Fibroblast of lung (primary cell): ENCODE measurements at regions not wholly inside any gene's neighbourhood (a gene's known extent, or its start where the extent isn't known, plus 50 kb on each side); places are given as distances from the start of the nearest gene placed in this dataset.

Experiments used
- EZH2 ChIP-seq: IDR thresholded peaks from 2 replicates; pipeline ENCODE4 v1.5.1; 2012; ENCODE audit warnings: low read length, control low read depth, mild to moderate bottlenecking; ENCODE audit errors: missing control alignments
- TF ChIP-seq, protein P1 (sequence below), 2 donors: IDR thresholded peaks in 1 of 2; conservative IDR thresholded peaks in 1 of 2; 1 replicate in 1 of 2; 2 replicates in 1 of 2; pipeline ENCODE4 v1.5.1; 2011 to 2012; ENCODE audit warnings: low read length in 2 of 2, control low read depth in 1 of 2, inconsistent platforms in 1 of 2, low read depth in 1 of 2, mild to moderate bottlenecking in 1 of 2

DNA sequence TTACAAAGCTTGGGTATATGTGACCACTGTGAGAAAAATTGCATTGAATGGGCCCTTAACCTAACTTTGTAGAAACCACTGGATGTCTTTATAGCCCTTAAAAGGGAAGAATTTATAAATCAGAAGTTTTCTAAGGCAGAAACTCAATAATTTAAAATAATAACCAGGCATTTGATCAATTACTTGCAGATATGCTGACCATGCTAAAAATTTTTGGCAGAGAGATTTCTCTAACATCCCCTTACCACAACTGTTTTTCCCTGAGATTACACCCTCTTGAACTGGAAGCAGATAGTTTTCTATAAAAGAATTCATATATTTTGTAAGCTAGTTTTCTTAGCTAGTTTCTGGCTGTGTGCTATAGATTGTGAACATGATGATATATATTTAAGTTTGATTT, 428.3 kb downstream of the KIF4B start:
- TF ChIP-seq, protein P1, sequence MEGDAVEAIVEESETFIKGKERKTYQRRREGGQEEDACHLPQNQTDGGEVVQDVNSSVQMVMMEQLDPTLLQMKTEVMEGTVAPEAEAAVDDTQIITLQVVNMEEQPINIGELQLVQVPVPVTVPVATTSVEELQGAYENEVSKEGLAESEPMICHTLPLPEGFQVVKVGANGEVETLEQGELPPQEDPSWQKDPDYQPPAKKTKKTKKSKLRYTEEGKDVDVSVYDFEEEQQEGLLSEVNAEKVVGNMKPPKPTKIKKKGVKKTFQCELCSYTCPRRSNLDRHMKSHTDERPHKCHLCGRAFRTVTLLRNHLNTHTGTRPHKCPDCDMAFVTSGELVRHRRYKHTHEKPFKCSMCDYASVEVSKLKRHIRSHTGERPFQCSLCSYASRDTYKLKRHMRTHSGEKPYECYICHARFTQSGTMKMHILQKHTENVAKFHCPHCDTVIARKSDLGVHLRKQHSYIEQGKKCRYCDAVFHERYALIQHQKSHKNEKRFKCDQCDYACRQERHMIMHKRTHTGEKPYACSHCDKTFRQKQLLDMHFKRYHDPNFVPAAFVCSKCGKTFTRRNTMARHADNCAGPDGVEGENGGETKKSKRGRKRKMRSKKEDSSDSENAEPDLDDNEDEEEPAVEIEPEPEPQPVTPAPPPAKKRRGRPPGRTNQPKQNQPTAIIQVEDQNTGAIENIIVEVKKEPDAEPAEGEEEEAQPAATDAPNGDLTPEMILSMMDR (conservative IDR thresholded peaks at IDR 0.05 in 1 of 2, IDR thresholded peaks at IDR 0.05 in 1 of 2; ENCODE audit: low read depth in 1 of 2, low read length in 2 of 2) = no peak
- TF ChIP-seq EZH2 = no peak
